HG03354 (cell line): ENCODE measurements at regions not wholly inside any gene's neighbourhood (a gene's known extent, or its start where the extent isn't known, plus 50 kb on each side); places are given as distances from the start of the nearest gene placed in this dataset.
"Not testable (repeated sequence)": the region's sequence is repeated elsewhere in the genome, so short reads cannot be mapped to it uniquely, and the experiment has no call there.

Experiments used
- ATAC-seq: cut with Tn5 transposase; IDR thresholded peaks from one replicate; pipeline ENCODE4 v1.9.1; 2021; ENCODE audit warnings: mild to moderate bottlenecking; ENCODE audit not compliant: unreplicated experiment, poor library complexity, severe bottlenecking

DNA sequence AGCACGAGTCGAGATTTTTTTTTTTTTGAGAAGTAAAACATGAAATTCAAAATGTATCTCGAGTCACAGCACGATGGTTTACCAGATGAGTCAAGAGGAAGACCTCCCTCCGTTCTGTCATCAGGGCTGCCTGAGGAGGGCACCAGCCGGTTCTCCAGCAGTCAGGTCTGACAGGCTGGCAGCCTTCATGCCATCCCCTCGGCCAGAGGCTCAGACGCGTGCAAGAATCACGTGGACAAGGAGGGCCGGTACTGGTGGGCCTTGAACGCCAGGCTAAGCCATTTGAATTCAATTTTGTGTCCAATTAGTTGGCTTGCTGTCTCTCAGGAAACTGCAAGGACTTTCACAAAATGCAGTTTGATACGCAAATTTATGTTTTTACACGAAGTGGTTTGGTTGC lies 1412.2 kb downstream of the BRD1 start:
- ATAC-seq, result no peak

- ATAC-seq, result no peak
These were observed 1413.0 kb downstream of the BRD1 start for GRCh38 chr22:48414651-48415050.

- ATAC-seq, result not testable (repeated sequence)
These were observed 1414.7 kb downstream of the BRD1 start for GRCh38 chr22:48412931-48413330.

GRCh38 chr22:48410536-48410935 lies 1417.1 kb downstream of the BRD1 start:
- ATAC-seq, result no peak

GRCh38 chr22:48407256-48407955 lies 1420.3 kb downstream of the BRD1 start:
- ATAC-seq, result no peak

DNA sequence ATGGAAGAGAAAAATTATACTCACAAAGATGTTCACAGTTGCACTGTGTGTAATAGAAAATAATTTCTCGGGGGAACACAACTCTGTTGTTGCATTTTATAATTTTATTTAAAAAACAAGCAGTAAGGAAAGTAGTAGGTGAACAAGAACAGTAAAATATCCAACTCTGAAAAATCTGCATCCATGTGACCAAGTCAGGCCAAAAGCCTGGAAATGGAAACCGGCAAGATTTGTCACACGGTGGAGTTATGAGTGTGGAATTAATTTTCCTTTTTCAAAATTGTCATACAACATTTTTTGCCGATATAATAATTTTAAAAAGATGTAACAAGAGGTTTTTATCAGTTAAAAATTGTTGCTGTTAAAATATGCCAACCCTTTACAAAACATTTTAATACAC lies 1421.5 kb downstream of the BRD1 start:
- ATAC-seq, result no peak

GRCh38 chr22:48405741-48406140 lies 1421.9 kb downstream of the BRD1 start:
- ATAC-seq, result no peak

GRCh38 chr22:48404801-48405447 lies 1422.7 kb downstream of the BRD1 start:
- ATAC-seq, result no peak

GRCh38 chr22:48403521-48404403 lies 1423.9 kb downstream of the BRD1 start:
- no peak for ATAC-seq

DNA sequence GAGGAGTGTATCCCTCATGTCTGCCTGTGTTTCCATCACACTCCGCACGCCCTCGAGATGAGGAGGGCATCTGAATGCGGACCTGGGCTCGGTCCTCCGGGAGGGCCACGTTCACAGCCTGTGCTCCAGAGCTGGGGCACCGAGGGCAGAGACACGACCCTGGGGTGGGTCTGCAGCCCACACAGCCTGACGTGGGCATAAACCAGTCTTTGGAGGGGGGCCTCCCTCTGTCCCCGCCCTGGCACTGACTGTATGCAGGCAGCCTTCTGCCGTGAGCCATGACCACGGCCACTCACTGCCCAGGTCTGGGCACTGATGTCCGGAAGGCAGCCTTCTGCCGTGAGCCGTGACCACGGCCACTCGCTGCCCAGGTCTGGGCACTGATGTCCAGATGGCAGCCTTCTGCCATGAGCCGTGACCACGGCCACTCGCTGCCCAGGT lies 1425.1 kb downstream of the BRD1 start:
- ATAC-seq, result no peak

- not testable (repeated sequence) for ATAC-seq
These were observed 1426.2 kb downstream of the BRD1 start for GRCh38 chr22:48401523-48401922.

DNA sequence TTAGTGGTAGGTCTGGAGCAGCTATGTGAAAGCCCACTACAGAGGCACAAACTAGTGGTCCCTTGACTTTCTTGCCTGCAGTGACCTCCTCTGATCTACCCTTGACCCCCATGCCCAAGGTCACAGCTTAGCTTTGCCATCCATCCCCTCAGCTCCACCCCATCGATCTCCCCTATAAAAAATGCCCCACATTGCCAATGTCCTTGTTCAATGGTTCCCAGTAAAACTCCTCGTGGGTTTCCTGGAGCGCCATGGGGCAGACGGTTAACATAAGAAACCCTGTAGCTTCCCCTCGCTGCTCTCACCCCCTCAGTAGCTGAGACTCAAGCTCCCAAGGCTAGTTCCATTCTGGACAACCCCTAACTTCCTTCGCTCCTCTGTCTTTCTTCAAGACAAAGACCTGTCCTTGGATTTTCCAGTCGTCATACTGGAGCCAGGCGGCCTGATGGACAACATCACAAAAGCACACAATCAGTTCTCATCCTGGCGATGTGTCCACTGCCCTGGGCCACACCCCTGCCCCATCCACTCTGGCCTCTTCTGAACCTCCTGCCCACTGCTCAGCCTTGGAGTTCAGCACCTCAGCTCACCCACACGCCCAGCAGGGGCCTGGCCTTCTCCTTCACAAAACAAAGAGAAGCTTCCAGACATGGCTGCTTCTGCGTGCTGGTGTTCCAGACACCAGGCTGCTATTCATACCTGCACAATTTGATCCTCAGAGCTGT lies 1429.3 kb downstream of the BRD1 start:
- ATAC-seq, result no peak

- ATAC-seq, result no peak
These were observed 1430.0 kb downstream of the BRD1 start for GRCh38 chr22:48397531-48398180.

GRCh38 chr22:48396785-48397530 lies 1430.7 kb downstream of the BRD1 start:
- ATAC-seq, result no peak

DNA sequence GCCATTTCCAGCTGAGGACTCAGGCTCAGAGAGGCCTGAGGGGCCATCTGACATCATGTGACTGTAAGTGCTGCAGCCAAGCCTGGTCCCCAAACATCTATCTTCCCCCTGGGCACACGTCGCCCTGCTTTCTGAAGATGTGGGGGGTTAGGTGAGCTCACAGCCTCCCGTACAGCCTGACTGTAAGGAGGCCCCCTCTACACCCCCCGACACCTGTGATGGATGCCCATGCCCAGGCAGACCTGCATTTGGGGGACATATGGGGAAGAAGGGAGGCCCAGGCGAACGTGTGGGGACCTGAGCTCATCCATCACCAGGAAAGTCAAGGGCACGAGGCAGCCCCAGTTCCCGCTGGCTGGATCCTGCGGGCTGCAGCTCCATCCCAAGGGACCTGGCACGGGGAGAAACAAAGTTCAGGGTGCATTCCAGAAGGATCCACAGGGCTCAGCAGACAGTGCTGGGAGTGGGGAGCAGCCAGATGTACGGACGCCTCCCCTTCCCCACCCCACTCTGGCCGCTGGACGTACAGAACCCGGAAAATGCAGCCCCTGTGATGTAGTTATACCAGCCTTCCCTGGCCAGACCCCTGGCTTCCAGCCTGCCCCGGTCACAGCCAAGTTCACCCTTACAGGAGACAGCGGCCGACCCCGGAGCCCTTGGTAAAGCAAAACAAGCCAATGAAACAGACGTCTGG lies 1431.4 kb downstream of the BRD1 start:
- ATAC-seq, result no peak

DNA sequence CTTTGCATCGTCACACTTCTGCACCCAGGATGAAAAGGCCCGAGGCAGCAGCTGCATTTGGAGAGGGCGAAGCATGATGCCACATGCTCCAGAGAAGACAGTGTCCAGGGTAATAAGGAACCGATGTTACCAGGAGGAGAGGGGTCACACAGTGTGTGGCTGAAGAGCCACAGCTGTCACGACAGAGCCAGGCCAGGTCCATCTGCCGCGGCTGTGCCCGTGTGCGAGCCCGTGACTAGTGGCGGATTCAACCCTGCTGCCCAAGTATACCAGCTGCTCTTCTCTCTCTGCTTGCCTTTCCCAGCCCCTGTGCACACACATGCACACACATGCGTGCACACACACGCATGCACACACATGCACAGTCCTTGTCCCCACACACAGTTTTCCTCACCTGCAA lies 1432.5 kb downstream of the BRD1 start:
- no peak for ATAC-seq

- ATAC-seq, result no peak
These were observed 1432.9 kb downstream of the BRD1 start for GRCh38 chr22:48394787-48395186.

DNA sequence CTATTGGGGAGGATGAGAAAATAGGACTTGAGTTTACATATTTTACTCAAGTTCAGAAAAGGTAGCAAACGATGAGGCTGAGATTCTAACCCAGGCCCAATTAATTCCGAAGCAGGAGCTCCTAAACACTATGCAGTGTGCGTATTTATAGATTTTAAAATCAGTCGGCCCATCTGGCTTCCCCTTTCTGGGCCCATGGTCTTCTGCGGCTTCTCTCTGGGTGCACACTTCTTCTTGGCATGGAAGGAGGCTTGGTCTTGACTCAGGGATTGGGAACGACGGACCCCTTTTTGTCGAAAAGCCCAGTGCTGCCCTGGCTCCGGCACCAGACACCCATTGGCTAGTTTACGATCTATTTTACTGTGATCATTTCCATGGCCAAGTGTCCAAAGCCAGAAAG lies 1433.8 kb downstream of the BRD1 start:
- ATAC-seq, result no peak
